ENCODE measurements at regions not wholly inside any gene's neighbourhood (a gene's known extent, or its start where the extent isn't known, plus 50 kb on each side); places are given as distances from the start of the nearest gene placed in this dataset.

- no peak for TF ChIP-seq CTCF (IDR thresholded peaks at IDR 0.05; ENCODE audit: insufficient read depth, missing control alignments)
- DNase-seq (ENCODE audit: insufficient read length, low spot score) (no peak), FAIRE-seq (no peak)
These were observed 84.3 kb downstream of the DYRK2 start for GRCh38 chr12:67732857-67733256.

- DNase-seq (ENCODE audit: insufficient read length, low spot score) (no peak), FAIRE-seq (no peak)
- no peak for TF ChIP-seq CTCF (IDR thresholded peaks at IDR 0.05; ENCODE audit: insufficient read depth, missing control alignments)
These were observed 87.3 kb downstream of the DYRK2 start for GRCh38 chr12:67735868-67736267.

- FAIRE-seq, result no peak
- no peak for DNase-seq (ENCODE audit: insufficient read length, low spot score)
- no peak for TF ChIP-seq CTCF (IDR thresholded peaks at IDR 0.05; ENCODE audit: insufficient read depth, missing control alignments)
These were observed 92.2 kb downstream of the DYRK2 start for GRCh38 chr12:67740711-67741110.

GRCh38 chr12:67741270-67741669 is 92.7 kb downstream of the DYRK2 start:
- FAIRE-seq (no peak), DNase-seq (ENCODE audit: insufficient read length, low spot score) (no peak)
- TF ChIP-seq CTCF (IDR thresholded peaks at IDR 0.05; ENCODE audit: insufficient read depth, missing control alignments), result no peak

- no peak for FAIRE-seq
- DNase-seq (ENCODE audit: insufficient read length, low spot score), result no peak
- TF ChIP-seq CTCF (IDR thresholded peaks at IDR 0.05; ENCODE audit: insufficient read depth, missing control alignments), result no peak
These were observed 93.9 kb downstream of the DYRK2 start for GRCh38 chr12:67742461-67742860.

- no peak for FAIRE-seq
- no peak for DNase-seq (ENCODE audit: insufficient read length, low spot score)
- TF ChIP-seq CTCF (IDR thresholded peaks at IDR 0.05; ENCODE audit: insufficient read depth, missing control alignments), result no peak
These were observed 99.6 kb downstream of the DYRK2 start for GRCh38 chr12:67747869-67748742.

GRCh38 chr12:67748743-67749040 is 100.1 kb downstream of the DYRK2 start:
- TF ChIP-seq CTCF (IDR thresholded peaks at IDR 0.05; ENCODE audit: insufficient read depth, missing control alignments), result no peak
- no peak for DNase-seq (ENCODE audit: insufficient read length, low spot score)
- no peak for FAIRE-seq

All from D721Med (cell line).